ENCODE measurements at regions not wholly inside any gene's neighbourhood (a gene's known extent, or its start where the extent isn't known, plus 50 kb on each side); places are given as distances from the start of the nearest gene placed in this dataset.

DNA sequence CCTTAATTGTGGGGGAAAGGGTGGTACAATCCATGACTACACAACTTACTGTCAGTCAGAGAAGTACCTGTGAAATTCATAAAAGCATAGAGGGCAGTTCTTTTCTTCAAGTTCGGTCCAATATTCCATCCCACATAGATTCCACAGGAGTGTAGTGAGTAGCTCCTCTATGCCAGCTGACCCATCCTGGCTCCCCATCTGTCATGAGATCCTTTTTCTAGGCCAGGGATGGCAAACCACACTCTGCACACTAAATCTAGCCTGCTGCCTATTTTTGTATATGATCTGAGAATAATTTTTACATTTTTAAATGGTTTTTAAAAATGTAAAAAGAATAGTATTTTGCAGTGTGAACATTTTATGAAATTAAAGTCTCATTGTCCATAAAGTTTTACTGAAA, 107.0 kb upstream of the TSPAN2 start:
- Mint-ChIP-seq H3K4me3 (no peak overlapping the region), H3K36me3 (no peaks in the 10 kb centered on the region), H3K4me1 (no peaks in the 10 kb centered on the region), H3K27me3 (peaks cover 14 to 23% (median 16%) of the 10 kb centered on the region in 3 donors), H3K27ac (no peak overlapping the region), H3K9me3 (peaks cover 0 to 7% (median 2%) of the 10 kb centered on the region in 7 donors)
- no peak for DNase-seq
- ATAC-seq (ENCODE audit: low read depth in 2 of 2), result no peak

DNA sequence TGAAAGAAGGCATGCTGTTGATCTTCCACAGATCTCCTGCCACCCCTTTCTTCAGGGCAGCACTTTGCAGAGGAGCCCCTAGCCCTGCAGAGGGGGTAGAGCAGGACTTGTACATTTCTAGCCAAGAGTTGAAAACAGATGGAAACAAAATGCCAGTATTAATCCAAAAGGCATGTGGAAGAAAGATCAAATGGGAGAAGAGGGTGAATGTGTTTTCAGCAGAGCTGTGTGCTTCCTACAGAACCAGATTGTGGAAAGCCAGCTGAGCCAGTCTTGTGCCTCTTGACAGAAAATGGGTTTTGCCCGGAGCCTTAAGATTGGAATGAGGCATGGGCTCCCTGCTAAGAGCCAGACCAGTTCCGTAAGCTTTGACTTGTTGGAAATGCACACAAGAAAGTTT, 105.2 kb upstream of the TSPAN2 start:
- no peak for ATAC-seq (ENCODE audit: low read depth in 2 of 2)
- H3K36me3 Mint-ChIP-seq, result no peaks in the 10 kb centered on the region
- H3K27me3 Mint-ChIP-seq, result peaks cover 14 to 27% (median 16%) of the 10 kb centered on the region in 3 donors
- H3K4me1 Mint-ChIP-seq, result no peaks in the 10 kb centered on the region
- no peak overlapping the region for H3K4me3 Mint-ChIP-seq
- DNase-seq, result no peak
- H3K9me3 Mint-ChIP-seq, result peaks cover 0 to 5% (median 0%) of the 10 kb centered on the region in 7 donors
- H3K27ac Mint-ChIP-seq, result no peak overlapping the region

DNA sequence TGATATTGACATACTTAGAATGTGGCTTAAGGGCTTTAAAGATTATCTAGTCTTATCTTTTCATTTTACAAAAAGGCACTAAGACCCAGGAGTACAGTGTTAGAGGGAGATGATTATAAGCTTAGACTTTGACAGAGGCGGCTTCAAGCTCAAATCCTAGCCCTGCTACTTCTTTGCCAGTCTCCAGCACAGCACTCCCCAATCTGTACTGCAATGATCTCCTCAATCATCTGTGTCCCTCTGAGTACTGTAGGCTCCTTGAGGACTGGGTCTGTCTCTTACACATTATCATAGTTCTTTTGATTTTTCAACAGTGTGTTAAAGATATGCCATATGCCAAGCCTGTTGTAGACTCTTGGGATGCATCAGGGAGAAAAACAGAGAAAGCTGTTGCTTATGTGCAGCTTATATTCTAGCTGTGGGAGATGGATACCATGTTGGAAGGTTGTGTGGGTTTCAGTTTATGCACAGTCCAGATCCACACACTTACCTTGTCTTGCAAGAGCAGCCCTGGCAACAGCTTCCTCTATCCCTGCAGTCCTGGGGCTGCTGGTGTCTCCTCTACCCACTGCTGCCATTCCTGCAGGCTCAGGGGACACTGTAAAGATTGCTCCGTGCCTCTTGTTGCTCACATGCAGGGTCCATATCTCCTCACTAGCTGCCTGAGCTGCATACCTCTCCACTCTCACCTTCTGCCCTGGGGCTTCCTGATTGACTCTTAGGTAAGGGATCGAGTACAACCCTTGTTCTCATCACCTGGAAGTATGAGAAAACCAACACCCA, 103.9 kb upstream of the TSPAN2 start:
- DNase-seq (no peak), ATAC-seq (ENCODE audit: low read depth in 2 of 2) (no peak)
- Mint-ChIP-seq H3K4me3 (no peak overlapping the region), H3K27ac (peak overlapping the region in 1 of 6 donors; percentile 22), H3K36me3 (no peaks in the 10 kb centered on the region), H3K9me3 (peaks cover 0 to 5% (median 0%) of the 10 kb centered on the region in 7 donors), H3K27me3 (peaks cover 12 to 29% (median 14%) of the 10 kb centered on the region in 3 donors), H3K4me1 (no peaks in the 10 kb centered on the region)

DNA sequence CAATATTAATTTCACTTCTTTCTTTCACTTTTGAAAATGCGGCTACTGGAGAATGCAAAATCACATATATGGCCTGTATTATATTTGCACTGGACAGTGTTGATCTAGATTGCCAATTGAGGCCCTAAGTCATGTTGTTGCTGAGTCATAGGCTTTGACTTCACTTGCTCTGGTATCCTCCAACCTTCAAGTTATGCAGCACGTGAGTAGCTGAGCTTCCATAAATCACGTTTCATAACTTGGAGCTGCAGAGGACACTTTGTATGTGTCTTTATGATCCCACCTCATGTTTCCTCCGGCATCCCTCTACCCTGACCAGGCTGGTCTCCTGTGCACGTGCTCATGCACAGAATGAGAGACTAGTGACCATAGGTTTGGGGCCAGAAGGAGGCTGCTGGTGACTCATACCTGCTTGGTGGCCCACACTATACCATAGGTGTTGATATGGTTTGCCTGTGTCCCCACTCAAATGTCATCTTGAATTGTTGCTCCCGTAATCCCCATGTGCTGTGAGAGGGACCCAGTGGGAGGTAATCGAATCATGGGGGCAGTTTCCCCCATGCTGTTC, 103.0 kb upstream of the TSPAN2 start:
- Mint-ChIP-seq H3K4me1 (no peaks in the 10 kb centered on the region), H3K4me3 (no peak overlapping the region), H3K27ac (no peak overlapping the region), H3K9me3 (peaks cover 0 to 4% (median 0%) of the 10 kb centered on the region in 7 donors), H3K27me3 (peaks cover 6 to 27% (median 17%) of the 10 kb centered on the region in 3 donors), H3K36me3 (no peaks in the 10 kb centered on the region)
- no peak for ATAC-seq (ENCODE audit: low read depth in 2 of 2)
- DNase-seq, result no peak

DNA sequence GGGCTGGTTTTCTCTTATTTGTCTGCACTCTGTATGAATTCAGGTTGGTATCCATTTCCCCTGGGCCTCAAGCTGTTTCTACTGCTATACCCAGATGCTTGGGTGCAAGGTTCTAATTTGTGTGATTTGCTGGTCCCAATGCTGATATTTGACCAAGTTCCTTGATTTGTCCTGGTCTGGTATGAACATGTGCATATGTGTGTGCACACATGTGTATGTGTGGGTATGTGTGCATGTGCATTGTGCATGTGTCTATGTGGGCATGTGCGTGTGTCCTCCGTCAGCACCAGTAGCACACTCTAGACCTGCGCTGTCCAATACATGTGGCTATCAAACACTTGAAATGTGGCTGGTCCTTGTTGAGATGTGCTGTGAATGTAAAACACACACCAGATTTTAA, 102.4 kb upstream of the TSPAN2 start:
- no peak overlapping the region for H3K27ac Mint-ChIP-seq
- no peaks in the 10 kb centered on the region for H3K36me3 Mint-ChIP-seq
- H3K9me3 Mint-ChIP-seq, result peaks cover 0 to 4% (median 0%) of the 10 kb centered on the region in 7 donors
- no peak overlapping the region for H3K4me3 Mint-ChIP-seq
- peaks cover 6 to 24% (median 12%) of the 10 kb centered on the region in 3 donors for H3K27me3 Mint-ChIP-seq
- DNase-seq (no peak), ATAC-seq (ENCODE audit: low read depth in 2 of 2) (no peak)
- H3K4me1 Mint-ChIP-seq, result no peaks in the 10 kb centered on the region

DNA sequence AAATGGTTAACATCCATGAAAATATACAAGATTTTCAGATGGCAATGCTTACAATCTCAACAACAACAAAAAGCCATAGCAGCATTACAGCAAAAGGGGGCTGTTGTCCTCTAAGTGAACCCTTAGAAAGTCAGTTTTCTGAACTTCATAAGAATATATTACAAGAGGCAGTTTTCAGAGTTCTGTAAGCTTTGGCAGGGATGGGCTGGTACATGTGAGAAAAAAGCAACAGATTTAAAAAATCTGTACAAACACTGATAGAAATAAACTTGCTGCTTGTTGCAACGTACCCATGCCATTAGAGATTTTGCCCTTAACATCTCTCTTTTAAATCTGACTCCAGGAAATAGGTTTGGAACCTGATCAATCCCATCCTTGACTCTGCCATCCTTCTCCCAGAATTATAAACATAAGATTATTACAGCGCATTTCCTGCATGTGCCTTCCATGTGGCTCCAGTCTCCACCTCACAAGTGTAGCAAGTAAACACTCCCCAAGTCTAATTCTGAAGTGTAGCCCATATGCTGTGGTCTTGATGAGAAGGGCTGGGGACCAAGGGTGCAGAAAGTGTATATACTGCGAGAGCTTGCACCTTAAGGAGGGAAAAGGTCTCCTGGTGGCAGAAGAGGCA, 101.4 kb upstream of the TSPAN2 start:
- no peak overlapping the region for H3K27ac Mint-ChIP-seq
- DNase-seq (no peak), ATAC-seq (ENCODE audit: low read depth in 2 of 2) (no peak)
- peaks cover 0 to 4% (median 0%) of the 10 kb centered on the region in 7 donors for H3K9me3 Mint-ChIP-seq
- H3K4me3 Mint-ChIP-seq, result no peak overlapping the region
- H3K4me1 Mint-ChIP-seq, result no peaks in the 10 kb centered on the region
- H3K36me3 Mint-ChIP-seq, result no peaks in the 10 kb centered on the region
- peaks cover 6 to 24% (median 12%) of the 10 kb centered on the region in 3 donors for H3K27me3 Mint-ChIP-seq

DNA sequence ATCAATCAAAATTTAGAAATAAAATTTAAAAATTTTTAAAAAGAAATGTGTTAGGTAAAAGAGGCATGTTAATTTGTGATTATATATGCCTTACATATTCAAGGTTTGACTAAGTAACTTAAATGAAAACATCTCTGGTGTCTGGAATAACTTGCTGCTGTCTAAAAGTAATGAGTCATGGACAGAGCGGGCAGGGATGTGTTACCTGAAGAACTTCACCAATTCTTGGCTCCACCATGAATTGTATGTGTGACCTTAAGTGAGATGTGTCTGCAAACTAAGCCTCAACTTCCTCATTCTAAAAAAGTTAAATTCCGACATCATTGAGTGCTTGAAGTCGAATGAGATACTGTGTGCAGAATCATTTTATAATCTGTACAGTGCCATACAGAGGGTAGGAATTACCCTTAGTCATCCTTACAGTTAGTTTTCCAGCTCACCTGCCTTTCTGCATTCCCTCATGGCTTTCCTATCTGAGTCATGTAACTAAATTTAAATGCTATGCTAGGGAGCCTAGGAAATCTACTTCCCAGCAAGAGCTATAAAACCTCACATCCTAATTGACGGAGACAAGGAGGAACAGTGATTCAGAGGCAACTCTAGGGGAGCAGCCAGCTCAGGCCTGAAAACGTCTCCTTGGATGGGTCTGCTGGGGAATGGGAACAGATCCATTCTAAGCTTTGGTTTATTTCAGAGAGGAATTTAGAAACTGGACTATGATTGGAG, 100.7 kb upstream of the TSPAN2 start:
- Mint-ChIP-seq H3K27ac (no peak overlapping the region), H3K36me3 (no peaks in the 10 kb centered on the region), H3K9me3 (peaks cover 0 to 4% (median 0%) of the 10 kb centered on the region in 7 donors), H3K27me3 (peaks cover 6 to 24% (median 6%) of the 10 kb centered on the region in 3 donors), H3K4me1 (no peaks in the 10 kb centered on the region), H3K4me3 (no peak overlapping the region)
- ATAC-seq (ENCODE audit: low read depth in 2 of 2) (no peak), DNase-seq (no peak)

DNA sequence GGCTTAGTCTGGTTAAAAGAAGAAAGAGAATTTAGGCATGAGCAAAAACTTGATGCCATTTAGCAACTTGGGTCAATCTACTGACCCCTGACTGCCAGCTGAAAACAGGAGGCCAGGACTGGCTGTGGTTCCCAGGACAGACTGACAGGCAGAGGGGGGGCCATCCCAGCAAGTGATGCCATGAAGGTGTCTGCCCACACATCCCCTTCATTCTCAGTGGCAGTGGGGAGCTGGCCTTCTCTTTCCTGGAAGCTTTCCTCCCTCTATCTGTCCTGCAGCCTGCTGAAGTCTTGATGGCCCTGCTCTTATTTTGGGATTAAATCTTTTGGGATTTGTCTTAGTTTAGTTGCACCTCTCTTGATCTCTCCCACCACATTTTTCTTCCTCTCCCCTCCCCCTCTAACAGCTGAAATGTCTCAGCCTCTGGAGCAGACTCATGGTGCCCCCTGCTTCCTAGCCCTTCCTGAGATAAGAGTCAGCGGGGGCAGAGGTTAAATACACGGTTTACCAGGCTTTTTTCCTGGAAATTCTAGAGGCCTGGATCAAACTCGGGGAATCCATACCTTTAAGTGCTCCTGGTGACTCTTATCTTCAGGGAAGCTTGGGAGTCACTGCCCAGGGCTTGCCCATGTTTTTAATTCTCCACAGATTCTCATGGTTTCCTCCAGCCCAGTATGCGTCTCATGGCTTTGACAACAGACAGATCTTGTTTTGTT, 99.5 kb upstream of the TSPAN2 start:
- Mint-ChIP-seq H3K27ac (no peak overlapping the region), H3K27me3 (peaks cover 2 to 22% (median 5%) of the 10 kb centered on the region in 3 donors), H3K4me3 (no peak overlapping the region), H3K36me3 (no peaks in the 10 kb centered on the region), H3K4me1 (no peaks in the 10 kb centered on the region), H3K9me3 (peaks cover 0 to 1% (median 0%) of the 10 kb centered on the region in 7 donors)
- ATAC-seq (ENCODE audit: low read depth in 2 of 2) (no peak), DNase-seq (no peak)

DNA sequence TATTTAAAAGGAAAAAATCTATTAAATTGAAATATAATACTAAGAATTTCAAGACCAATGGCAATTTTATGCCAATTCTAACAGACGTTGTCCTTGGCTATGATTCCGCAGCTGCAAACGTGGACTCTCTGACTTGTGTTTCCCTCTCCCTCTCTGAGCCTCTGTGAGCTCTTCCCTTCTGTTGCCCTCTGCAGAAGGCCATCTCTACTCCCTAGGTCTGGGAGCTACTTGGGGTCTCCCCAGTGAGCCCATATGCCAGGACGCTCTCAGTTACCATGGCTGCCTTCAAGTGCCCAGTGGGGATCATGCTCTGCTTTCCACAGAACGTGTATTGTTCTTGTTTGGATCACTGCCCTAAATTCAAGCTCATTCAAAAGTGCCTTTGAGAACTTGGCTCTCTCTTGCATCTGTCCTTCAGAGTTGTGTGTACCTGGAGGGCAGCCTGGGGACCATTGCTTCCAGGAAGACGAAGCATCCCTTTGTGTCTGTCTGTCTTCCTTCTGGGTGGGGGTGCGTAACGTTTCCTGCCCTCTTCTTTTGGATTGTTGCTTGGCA, 97.5 kb upstream of the TSPAN2 start:
- H3K36me3 Mint-ChIP-seq, result no peaks in the 10 kb centered on the region
- H3K4me1 Mint-ChIP-seq, result no peaks in the 10 kb centered on the region
- H3K27ac Mint-ChIP-seq, result peak overlapping the region in 1 of 6 donors; percentile 58
- DNase-seq (no peak), ATAC-seq (ENCODE audit: low read depth in 2 of 2) (no peak)
- H3K9me3 Mint-ChIP-seq, result no peaks in the 10 kb centered on the region
- no peak overlapping the region for H3K4me3 Mint-ChIP-seq
- peaks cover 0 to 23% (median 5%) of the 10 kb centered on the region in 3 donors for H3K27me3 Mint-ChIP-seq

DNA sequence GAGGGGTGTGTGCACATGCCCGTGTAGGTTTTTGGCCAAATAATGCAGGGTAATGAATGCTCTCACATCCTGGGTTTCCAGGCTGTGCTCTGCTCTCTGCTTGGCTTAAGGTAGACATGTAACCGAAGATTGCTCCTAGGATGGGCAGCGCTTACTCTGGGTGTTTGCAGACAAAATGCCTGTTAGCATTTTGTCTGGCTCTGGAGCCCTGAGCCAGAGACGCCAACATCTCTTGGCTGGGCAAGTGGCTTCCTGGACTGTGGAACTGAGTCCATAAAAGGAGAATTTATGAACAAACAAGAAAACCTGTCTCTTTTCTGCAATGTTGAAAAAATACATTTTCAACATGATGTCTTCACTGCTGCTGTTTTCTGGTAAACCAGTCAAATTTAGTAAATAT, 96.0 kb upstream of the TSPAN2 start:
- ATAC-seq (ENCODE audit: low read depth in 2 of 2) (no peak), DNase-seq (no peak)
- H3K4me3 Mint-ChIP-seq, result no peak overlapping the region
- H3K36me3 Mint-ChIP-seq, result no peaks in the 10 kb centered on the region
- H3K4me1 Mint-ChIP-seq, result no peaks in the 10 kb centered on the region
- H3K27me3 Mint-ChIP-seq, result peaks cover 0 to 15% (median 5%) of the 10 kb centered on the region in 3 donors
- H3K9me3 Mint-ChIP-seq, result no peaks in the 10 kb centered on the region
- H3K27ac Mint-ChIP-seq, result no peak overlapping the region

DNA sequence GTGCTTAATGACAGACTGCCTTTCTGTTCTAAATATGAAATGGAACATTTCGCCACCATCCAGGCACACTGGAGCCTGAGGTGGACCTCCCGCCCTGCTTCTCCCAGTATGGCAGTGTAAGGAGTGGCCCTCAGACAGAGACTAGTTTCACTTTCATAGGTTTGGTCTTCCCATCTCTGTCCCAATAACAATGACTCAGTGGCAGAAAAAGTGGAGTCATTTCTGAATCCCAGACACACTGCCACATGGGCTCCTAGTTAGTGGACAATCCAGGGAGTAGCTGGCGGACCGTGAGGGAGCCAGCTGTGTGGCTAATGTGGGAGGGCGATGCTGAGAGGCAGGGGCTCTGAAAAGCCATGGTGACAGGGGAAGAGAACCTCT, 95.6 kb upstream of the TSPAN2 start:
- H3K27ac Mint-ChIP-seq, result no peak overlapping the region
- H3K9me3 Mint-ChIP-seq, result no peaks in the 10 kb centered on the region
- H3K4me1 Mint-ChIP-seq, result no peaks in the 10 kb centered on the region
- no peaks in the 10 kb centered on the region for H3K36me3 Mint-ChIP-seq
- peaks cover 0 to 15% (median 5%) of the 10 kb centered on the region in 3 donors for H3K27me3 Mint-ChIP-seq
- ATAC-seq (ENCODE audit: low read depth in 2 of 2) (no peak), DNase-seq (no peak)
- no peak overlapping the region for H3K4me3 Mint-ChIP-seq

DNA sequence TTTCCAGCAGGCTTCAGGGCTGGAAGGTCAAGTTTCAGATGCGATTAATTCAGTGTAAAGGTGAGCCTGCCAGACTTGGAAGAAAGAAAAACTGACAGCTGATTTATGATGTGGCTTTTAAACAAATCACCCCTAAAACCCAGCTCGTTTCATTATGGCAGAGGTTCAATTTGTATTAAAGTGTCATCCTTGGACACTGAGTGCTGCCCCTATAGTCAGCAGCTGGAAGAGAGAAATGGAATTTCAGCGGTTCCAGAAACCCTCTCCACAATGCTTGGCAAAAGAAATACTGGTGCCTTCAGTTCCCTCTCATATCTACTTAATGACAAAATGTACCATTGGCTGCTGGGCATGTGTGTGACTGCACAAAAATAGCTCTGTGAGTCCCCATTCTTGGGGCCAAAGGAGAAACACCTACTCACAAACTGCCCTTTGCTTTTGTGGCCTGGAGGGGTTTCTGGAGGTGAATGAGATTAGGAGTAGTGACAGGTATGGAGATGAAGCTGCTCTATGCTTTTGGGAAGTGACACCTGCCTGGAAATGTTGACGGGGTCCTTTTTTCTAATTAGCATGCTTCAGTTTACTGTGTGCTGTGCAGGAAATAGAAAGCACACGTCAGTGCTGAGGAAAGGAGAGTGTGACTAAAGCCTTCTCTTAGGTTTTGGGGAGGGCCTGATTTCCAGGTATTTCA, 95.1 kb upstream of the TSPAN2 start:
- Mint-ChIP-seq H3K36me3 (no peaks in the 10 kb centered on the region), H3K27ac (no peak overlapping the region), H3K4me3 (no peak overlapping the region), H3K9me3 (no peaks in the 10 kb centered on the region), H3K27me3 (peaks cover 0 to 15% (median 5%) of the 10 kb centered on the region in 3 donors), H3K4me1 (no peaks in the 10 kb centered on the region)
- ATAC-seq (ENCODE audit: low read depth in 2 of 2) (no peak), DNase-seq (no peak)

Measured in naive B cell (primary cell).